Caco-2 (cell line): ENCODE measurements at regions not wholly inside any gene's neighbourhood (a gene's known extent, or its start where the extent isn't known, plus 50 kb on each side); places are given as distances from the start of the nearest gene placed in this dataset.

Experiments
- BruUV-seq: library from RNA; stranded (reverse); fragments of 400-500 nt; replicated peaks from 2 replicates; lab custom pipeline; 2021; lab: Mats Ljungman, UMichigan
- CTCF ChIA-PET: fragments of 300-600 bp; sonication (Branson Sonifier 250); formaldehyde crosslinking; loops from one replicate; lab custom pipeline; 2022; ENCODE audit warnings: antibody characterized with exemption; lab: Charles Lee
- POLR2A ChIA-PET: fragments of 300-600 bp; sonication (Branson Sonifier 250); formaldehyde crosslinking; loops from one replicate; lab custom pipeline; 2022; ENCODE audit warnings: antibody characterized with exemption; lab: Charles Lee
- DNase-seq, 2 experiments: peaks; one replicate each; pipeline versions ENCODE4 v3.0.0 to v3.0.0-alpha.2; 2020 to 2022
- H3K27me3 ChIP-seq: replicated peaks from 2 replicates; pipeline ENCODE4 v1.6.0; 2011; ENCODE audit warnings: low read length; ENCODE audit not compliant: control insufficient read depth, insufficient read depth
- H3K36me3 ChIP-seq: 2 replicates; pipeline ENCODE4 v1.5.1; 2011; ENCODE audit warnings: low read length; ENCODE audit not compliant: control insufficient read depth, insufficient read depth
- H3K4me1 ChIP-seq: fragments of 250-450 bp; sonication (Bioruptor Pico); 2 replicates; pipeline ENCODE4 v1.5.1; 2020; ENCODE audit warnings: mild to moderate bottlenecking
- H3K4me3 ChIP-seq: 2 replicates; pipeline ENCODE4 v1.5.1; 2011; ENCODE audit warnings: low read depth, mild to moderate bottlenecking, control low read depth, low read length
- H3K9me3 ChIP-seq: fragments of 250-450 bp; sonication (Bioruptor Pico); 2 replicates; pipeline ENCODE4 v1.5.1; 2020; ENCODE audit warnings: mild to moderate bottlenecking, moderate library complexity
- H3K27ac Mint-ChIP-seq: one replicate; pipeline ENCODE4 v1.8.0; 2022; ENCODE audit warnings: mixed read lengths; ENCODE audit not compliant: unreplicated experiment
- H3K27me3 Mint-ChIP-seq: one replicate; pipeline ENCODE4 v1.8.0; 2022; ENCODE audit warnings: mixed read lengths; ENCODE audit not compliant: insufficient read depth, unreplicated experiment
- H3K36me3 Mint-ChIP-seq: one replicate; pipeline ENCODE4 v1.8.0; 2022; ENCODE audit warnings: mild to moderate bottlenecking, mixed read lengths; ENCODE audit not compliant: insufficient read depth, unreplicated experiment
- H3K4me1 Mint-ChIP-seq: one replicate; pipeline ENCODE4 v1.8.0; 2022; ENCODE audit warnings: low read depth, mixed read lengths; ENCODE audit not compliant: unreplicated experiment
- H3K4me3 Mint-ChIP-seq: one replicate; pipeline ENCODE4 v1.8.0; 2022; ENCODE audit warnings: mild to moderate bottlenecking, moderate library complexity, mixed read lengths; ENCODE audit not compliant: unreplicated experiment
- H3K9me3 Mint-ChIP-seq: one replicate; pipeline ENCODE4 v1.8.0; 2022; ENCODE audit warnings: mixed read lengths; ENCODE audit not compliant: unreplicated experiment
- CTCF ChIP-seq, 2 experiments: fragments of 200-600 bp in 1 of 2; IDR thresholded peaks; 1 replicate in 1 of 2; 2 replicates in 1 of 2; pipeline versions ENCODE4 v1.5.1 to v1.8.0; 2011 to 2022; ENCODE audit warnings: antibody characterized with exemption in 1 of 2, control low read depth in 1 of 2, inconsistent platforms in 1 of 2, low read depth in 1 of 2, low read length in 1 of 2, mild to moderate bottlenecking in 1 of 2, moderate library complexity in 1 of 2; ENCODE audit not compliant: insufficient read depth in 1 of 2, severe bottlenecking in 1 of 2, unreplicated experiment in 1 of 2
- intact Hi-C: fragments of 100-400 bp; cut with micrococcal nuclease; formaldehyde crosslinking; loops from one replicate; pipeline ENCODE4 v1.10.0; 2022; ENCODE audit not compliant: unreplicated experiment

- CTCF ChIA-PET = no interaction called here
- no peak for DNase-seq
- Mint-ChIP-seq H3K4me1 (no peaks in the 10 kb centered on the region), H3K9me3 (peaks cover 23% of the 10 kb centered on the region), H3K27me3 (no peaks in the 10 kb centered on the region), H3K4me3 (no peak overlapping the region), H3K36me3 (no peaks in the 10 kb centered on the region), H3K27ac (no peak overlapping the region)
- no peaks in the 10 kb centered on the region for H3K27me3 ChIP-seq
- no peaks in the 10 kb centered on the region for H3K9me3 ChIP-seq
- BruUV-seq = no TSS peak
- no peaks in the 10 kb centered on the region for H3K4me1 ChIP-seq
- TF ChIP-seq CTCF (IDR thresholded peaks at IDR 0.05; ENCODE audit: insufficient read depth in 1 of 2, low read depth in 1 of 2, low read length in 1 of 2, severe bottlenecking in 1 of 2, unreplicated experiment in 1 of 2) = no peak
- intact Hi-C loops = no loop called here
- POLR2A ChIA-PET = no interaction called here
- no peak overlapping the region for H3K4me3 ChIP-seq
- no peaks in the 10 kb centered on the region for H3K36me3 ChIP-seq
Measured at GRCh38 chr21:20313013-20313412, 685.2 kb upstream of the NCAM2 start.

- Histone ChIP-seq H3K4me1 (no peaks in the 10 kb centered on the region), H3K36me3 (no peaks in the 10 kb centered on the region), H3K27me3 (no peaks in the 10 kb centered on the region), H3K4me3 (no peak overlapping the region), H3K9me3 (no peaks in the 10 kb centered on the region)
- no peak for DNase-seq
- POLR2A ChIA-PET = no interaction called here
- no peaks in the 10 kb centered on the region for H3K4me1 Mint-ChIP-seq
- intact Hi-C loops = no loop called here
- no peak overlapping the region for H3K27ac Mint-ChIP-seq
- no TSS peak for BruUV-seq
- CTCF ChIA-PET = no interaction called here
- no peak for TF ChIP-seq CTCF (IDR thresholded peaks at IDR 0.05; ENCODE audit: insufficient read depth in 1 of 2, low read depth in 1 of 2, low read length in 1 of 2, severe bottlenecking in 1 of 2, unreplicated experiment in 1 of 2)
- H3K4me3 Mint-ChIP-seq = no peak overlapping the region
- no peaks in the 10 kb centered on the region for H3K36me3 Mint-ChIP-seq
- no peaks in the 10 kb centered on the region for H3K27me3 Mint-ChIP-seq
- H3K9me3 Mint-ChIP-seq = peaks cover 23% of the 10 kb centered on the region
Measured at GRCh38 chr21:20315042-20315441, 683.2 kb upstream of the NCAM2 start.

- H3K9me3 Mint-ChIP-seq = no peaks in the 10 kb centered on the region
- Histone ChIP-seq H3K9me3 (no peaks in the 10 kb centered on the region), H3K4me1 (no peaks in the 10 kb centered on the region), H3K27me3 (no peaks in the 10 kb centered on the region), H3K36me3 (no peaks in the 10 kb centered on the region), H3K4me3 (no peak overlapping the region)
- TF ChIP-seq CTCF (IDR thresholded peaks at IDR 0.05; ENCODE audit: insufficient read depth in 1 of 2, low read depth in 1 of 2, low read length in 1 of 2, severe bottlenecking in 1 of 2, unreplicated experiment in 1 of 2) = no peak
- no peaks in the 10 kb centered on the region for H3K27me3 Mint-ChIP-seq
- no peaks in the 10 kb centered on the region for H3K36me3 Mint-ChIP-seq
- no peak overlapping the region for H3K4me3 Mint-ChIP-seq
- intact Hi-C loops = no loop called here
- ChIA-PET POLR2A (no interaction called here), CTCF (no interaction called here)
- no peak overlapping the region for H3K27ac Mint-ChIP-seq
- BruUV-seq = no TSS peak
- DNase-seq = no peak
- no peaks in the 10 kb centered on the region for H3K4me1 Mint-ChIP-seq
Measured at GRCh38 chr21:20329636-20330035, 668.6 kb upstream of the NCAM2 start.
